ENCODE measurements at regions not wholly inside any gene's neighbourhood (a gene's known extent, or its start where the extent isn't known, plus 50 kb on each side); places are given as distances from the start of the nearest gene placed in this dataset.

- no peak for DNase-seq (ENCODE audit: low read depth, low spot score)
These were observed 439.6 kb downstream of the TTLL7 start for GRCh38 chr1:83559129-83559840.

GRCh38 chr1:83555871-83556270 lies 443.1 kb downstream of the TTLL7 start:
- in situ Hi-C loops (cut with HindIII; ENCODE audit: low sequenced_read_pairs), result no loop called here
- TF ChIP-seq CTCF (IDR thresholded peaks at IDR 0.05; ENCODE audit: low read depth, low read length), result no peak
- H3K4me3 ChIP-seq (ENCODE audit: low read depth, low read length), result no peak overlapping the region
- DNase-seq (ENCODE audit: low read depth, low spot score), result no peak

More at GRCh38 chr1:83559129-83559840, 439.6 kb downstream of the TTLL7 start:
- no peak for TF ChIP-seq CTCF (IDR thresholded peaks at IDR 0.05; ENCODE audit: low read depth, low read length)
- no peak overlapping the region for H3K4me3 ChIP-seq (ENCODE audit: low read depth, low read length)
- in situ Hi-C loops (cut with HindIII; ENCODE audit: low sequenced_read_pairs), result no loop called here

GRCh38 chr1:83554174-83554573 lies 444.8 kb downstream of the TTLL7 start:
- in situ Hi-C loops (cut with HindIII; ENCODE audit: low sequenced_read_pairs), result no loop called here
- TF ChIP-seq CTCF (IDR thresholded peaks at IDR 0.05; ENCODE audit: low read depth, low read length), result no peak
- peak; percentile 24 for DNase-seq (ENCODE audit: low read depth, low spot score)
- H3K4me3 ChIP-seq (ENCODE audit: low read depth, low read length), result no peak overlapping the region

GRCh38 chr1:83552820-83553219 lies 446.1 kb downstream of the TTLL7 start:
- TF ChIP-seq CTCF (IDR thresholded peaks at IDR 0.05; ENCODE audit: low read depth, low read length), result no peak
- no peak for DNase-seq (ENCODE audit: low read depth, low spot score)
- in situ Hi-C loops (cut with HindIII; ENCODE audit: low sequenced_read_pairs), result no loop called here
- H3K4me3 ChIP-seq (ENCODE audit: low read depth, low read length), result no peak overlapping the region

- in situ Hi-C loops (cut with HindIII; ENCODE audit: low sequenced_read_pairs), result no loop called here
- no peak for TF ChIP-seq CTCF (IDR thresholded peaks at IDR 0.05; ENCODE audit: low read depth, low read length)
- H3K4me3 ChIP-seq (ENCODE audit: low read depth, low read length), result no peak overlapping the region
- DNase-seq (ENCODE audit: low read depth, low spot score), result no peak
These were observed 450.6 kb downstream of the TTLL7 start for GRCh38 chr1:83548311-83548710.

- no peak for DNase-seq (ENCODE audit: low read depth, low spot score)
- no peak overlapping the region for H3K4me3 ChIP-seq (ENCODE audit: low read depth, low read length)
- no peak for TF ChIP-seq CTCF (IDR thresholded peaks at IDR 0.05; ENCODE audit: low read depth, low read length)
- in situ Hi-C loops (cut with HindIII; ENCODE audit: low sequenced_read_pairs), result no loop called here
These were observed 451.0 kb downstream of the TTLL7 start for GRCh38 chr1:83547901-83548300.

Measured in astrocyte of the spinal cord (primary cell).